Omental fat pad (tissue), 3 donors: ENCODE measurements at regions not wholly inside any gene's neighbourhood (a gene's known extent, or its start where the extent isn't known, plus 50 kb on each side); places are given as distances from the start of the nearest gene placed in this dataset.

Experiments
- ATAC-seq: fragments of 150-250 bp; one replicate; pipeline ENCODE4 v1.9.1; 2016; ENCODE audit warnings: mild to moderate bottlenecking, moderate library complexity; ENCODE audit not compliant: low FRiP score
- DNase-seq: peaks from one replicate; pipeline ENCODE4 v3.0.0-alpha.2; 2019; ENCODE audit warnings: low spot score
- CTCF ChIP-seq, 3 donors: fragments of 450-650 bp; IDR thresholded peaks; one replicate each; pipeline ENCODE4 v1.5.1; 2016 to 2017; ENCODE audit warnings: antibody characterized with exemption in 3 of 3, mild to moderate bottlenecking in 3 of 3, moderate library complexity in 2 of 3

DNA sequence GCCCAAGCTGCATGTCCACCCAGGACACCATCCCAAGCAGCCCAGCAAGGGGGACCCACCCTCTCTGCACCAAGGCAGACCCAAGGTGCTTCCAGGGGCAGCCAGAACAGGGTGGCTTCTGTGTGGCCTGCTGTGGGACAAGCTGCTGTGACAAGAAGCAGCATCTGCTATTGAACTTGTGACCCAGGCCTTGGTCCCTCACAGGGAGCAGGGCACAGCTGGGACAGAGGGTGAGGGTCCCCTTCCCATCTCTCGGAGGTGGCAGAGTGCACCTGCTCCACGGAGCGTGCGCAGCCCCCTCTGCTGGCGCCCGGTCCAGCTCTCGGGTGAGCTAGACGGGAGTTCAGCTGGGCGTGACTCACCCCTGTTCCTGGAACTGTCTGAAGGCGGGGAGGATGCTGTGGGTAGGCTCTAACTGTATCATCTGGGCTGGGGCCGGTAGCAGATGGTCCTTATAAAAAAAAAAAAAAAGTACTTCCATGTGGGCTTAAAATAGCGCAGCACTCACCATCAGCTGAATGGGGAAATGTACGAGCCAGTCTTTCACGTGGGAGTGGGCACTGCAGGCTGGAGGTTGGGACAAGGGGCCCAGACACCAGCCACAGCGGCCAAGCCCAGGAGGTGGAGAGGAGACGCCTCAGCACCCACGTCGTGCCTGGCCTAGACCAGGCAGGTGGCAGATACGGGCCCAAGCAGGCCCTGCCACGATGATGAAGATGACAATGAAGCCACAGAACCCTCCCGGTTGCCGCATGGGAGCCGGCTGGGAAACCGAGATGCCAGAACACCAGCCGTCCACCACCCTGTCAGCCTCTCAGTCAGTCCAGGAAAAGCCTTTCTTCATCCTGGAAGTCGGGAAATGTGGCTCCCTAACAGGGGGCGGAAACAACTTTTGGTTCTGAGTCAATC lies 136.8 kb upstream of the ID2 start:
- DNase-seq, result peak; percentile 60
- peak; percentile 92 for ATAC-seq
- no peak for TF ChIP-seq CTCF (IDR thresholded peaks at IDR 0.05)

- DNase-seq (peak; percentile 20), ATAC-seq (no peak)
- TF ChIP-seq CTCF (IDR thresholded peaks at IDR 0.05), result no peak
Measured at GRCh38 chr2:8545695-8546611, 135.9 kb upstream of the ID2 start.

DNA sequence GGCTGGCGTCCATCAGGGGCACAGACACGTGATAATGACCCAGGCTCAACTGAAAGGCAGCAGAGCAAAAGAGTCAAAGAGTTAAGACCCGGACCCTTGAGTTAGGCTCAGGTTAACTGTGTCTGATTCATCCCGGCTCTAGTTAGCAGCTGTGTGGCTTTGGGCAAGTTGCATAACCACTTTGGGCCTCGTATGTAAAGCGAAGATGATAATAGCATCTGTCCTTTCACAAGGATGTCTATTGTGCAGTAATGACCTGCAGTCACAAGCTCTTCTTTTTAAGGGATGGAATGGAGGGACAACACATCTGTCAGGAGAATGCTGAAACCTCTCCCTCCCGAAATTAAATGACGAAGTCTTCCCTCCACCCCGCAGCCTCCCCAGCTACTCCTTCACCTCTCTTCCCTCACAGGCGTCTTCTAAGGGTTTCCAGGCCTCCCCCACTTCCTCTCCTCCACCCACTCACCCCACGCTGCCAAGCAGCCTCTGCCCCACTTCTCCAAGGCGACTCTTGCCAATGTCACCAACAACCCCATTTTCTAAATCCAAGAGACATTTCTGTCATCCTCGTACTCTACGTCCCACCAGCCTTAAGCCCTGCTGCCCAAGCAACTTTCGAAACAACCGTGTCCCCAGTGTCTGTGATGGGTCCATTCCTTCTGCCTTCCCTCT lies 135.1 kb upstream of the ID2 start:
- no peak for TF ChIP-seq CTCF (IDR thresholded peaks at IDR 0.05)
- ATAC-seq (no peak), DNase-seq (no peak)

DNA sequence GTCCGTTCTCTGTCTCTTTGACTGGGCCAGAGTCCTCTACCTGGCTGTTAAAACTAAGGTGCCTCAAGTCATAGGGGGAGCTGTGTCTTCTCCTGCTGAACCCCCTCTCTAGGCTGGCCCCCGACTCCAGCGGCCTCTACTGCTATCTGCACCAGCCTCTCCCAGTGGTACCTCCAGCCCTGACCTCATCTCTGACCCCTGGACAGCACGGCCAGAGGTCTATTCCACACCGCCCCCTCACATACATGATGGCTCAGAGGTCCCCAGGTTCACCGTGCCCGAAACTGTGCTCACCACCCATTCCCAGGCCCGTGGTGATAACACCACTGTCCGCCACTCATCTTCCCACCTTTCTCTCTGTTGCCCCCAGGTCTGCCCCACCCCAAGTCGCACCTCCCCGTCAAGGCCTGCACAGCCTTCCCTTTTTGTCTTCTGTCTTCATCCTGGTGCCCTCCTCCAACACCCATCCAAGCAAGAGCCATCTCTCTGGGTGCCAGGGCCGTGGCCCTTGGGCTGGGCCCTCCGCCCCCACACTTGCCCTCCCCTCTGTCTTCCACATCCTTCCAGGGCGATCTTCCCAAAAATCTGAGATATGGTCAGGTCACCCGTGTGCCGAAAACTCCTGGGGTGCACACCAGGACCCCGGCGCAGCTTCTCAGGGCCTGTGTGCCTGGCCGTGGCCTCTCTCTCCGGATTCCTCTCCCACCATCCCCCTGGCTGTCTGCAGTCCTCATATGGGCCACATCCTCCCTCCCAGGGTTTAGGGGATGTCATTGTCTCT lies 134.4 kb upstream of the ID2 start:
- no peak for TF ChIP-seq CTCF (IDR thresholded peaks at IDR 0.05)
- no peak for DNase-seq
- ATAC-seq, result no peak

DNA sequence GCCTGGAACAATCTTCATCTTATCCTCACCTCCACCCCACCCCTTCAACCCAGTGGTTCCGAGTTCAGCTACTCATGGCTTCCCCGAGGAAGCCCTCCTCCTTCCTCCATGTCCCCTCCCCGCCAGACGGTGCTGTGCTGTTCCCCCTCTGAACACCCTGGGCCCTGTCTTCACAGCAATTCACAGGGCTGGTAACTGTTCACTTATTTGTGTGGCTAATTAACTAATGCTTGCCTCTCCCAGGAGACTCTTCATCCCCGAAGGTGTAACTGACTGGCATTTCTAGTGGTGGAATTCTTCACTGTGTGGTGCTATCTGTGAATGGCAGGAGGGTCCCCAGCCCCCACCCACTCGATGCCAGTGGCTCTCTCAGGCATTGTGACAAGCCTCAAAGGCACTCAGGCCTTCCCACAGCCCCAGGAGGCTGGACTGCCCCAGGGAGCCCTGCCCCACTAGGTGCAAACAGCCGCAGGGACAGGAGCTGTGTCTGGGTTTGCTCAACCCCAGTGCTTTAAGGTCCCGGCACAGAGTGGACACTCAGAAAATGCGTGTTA lies 133.7 kb upstream of the ID2 start:
- ATAC-seq (no peak), DNase-seq (no peak)
- TF ChIP-seq CTCF (IDR thresholded peaks at IDR 0.05), result no peak

DNA sequence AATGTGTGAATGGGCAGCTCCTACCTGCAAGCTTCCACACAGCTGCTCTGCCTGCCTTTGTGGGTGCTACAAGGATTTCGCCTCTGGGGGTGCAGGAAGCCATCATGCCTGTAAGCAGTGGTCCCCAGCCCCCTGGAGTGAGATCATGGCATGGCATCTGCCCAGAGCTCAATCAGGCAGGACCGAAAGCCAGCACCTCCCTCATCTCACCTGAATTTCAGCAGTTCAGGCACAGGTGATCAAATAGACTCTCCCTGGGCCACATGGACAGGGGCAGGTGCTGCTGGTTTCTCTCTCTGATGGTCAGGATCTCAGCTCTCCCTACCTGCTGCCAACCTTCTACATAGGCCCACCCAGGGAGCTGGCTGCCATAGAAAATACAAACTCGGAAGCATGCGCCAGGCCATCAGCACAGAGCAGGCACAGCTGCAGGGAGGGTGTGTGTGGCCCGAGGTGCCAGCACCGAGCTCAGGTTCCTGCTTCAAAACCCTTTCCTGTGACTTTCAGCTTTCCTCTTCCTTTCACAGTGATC lies 133.2 kb upstream of the ID2 start:
- DNase-seq (peak; percentile 6), ATAC-seq (no peak)
- no peak for TF ChIP-seq CTCF (IDR thresholded peaks at IDR 0.05)
